Liver (tissue), 8 donors: ENCODE measurements at regions not wholly inside any gene's neighbourhood (a gene's known extent, or its start where the extent isn't known, plus 50 kb on each side); places are given as distances from the start of the nearest gene placed in this dataset.

Experiments used
- DNase-seq: peaks from one replicate; pipeline ENCODE4 v3.0.0-alpha.2; 2017; ENCODE audit warnings: low spot score
- H3K27ac ChIP-seq, 2 donors: one replicate each; pipeline ENCODE4 v1.7.0; 2013; ENCODE audit warnings: inconsistent platforms in 2 of 2, low read length in 2 of 2, control low read depth in 1 of 2, low read depth in 1 of 2, mild to moderate bottlenecking in 1 of 2
- H3K27me3 ChIP-seq, 4 donors: one replicate each; pipeline versions ENCODE4 v1.6.1 to v1.7.0; 2013; ENCODE audit warnings: low read length in 3 of 4, inconsistent platforms in 1 of 4, mild to moderate bottlenecking in 1 of 4, moderate library complexity in 1 of 4; ENCODE audit not compliant: control insufficient read depth in 4 of 4, insufficient read depth in 4 of 4
- H3K36me3 ChIP-seq, 4 donors: one replicate each; pipeline versions ENCODE4 v1.6.1 to v1.7.0; 2013; ENCODE audit warnings: low read length in 3 of 4, mild to moderate bottlenecking in 3 of 4, low read depth in 1 of 4, moderate library complexity in 1 of 4; ENCODE audit not compliant: control insufficient read depth in 4 of 4, insufficient read depth in 3 of 4
- H3K4me1 ChIP-seq, 4 donors: one replicate each; pipeline versions ENCODE4 v1.6.1 to v1.7.0; 2013; ENCODE audit warnings: low read length in 3 of 4, mild to moderate bottlenecking in 3 of 4, moderate library complexity in 1 of 4; ENCODE audit not compliant: control insufficient read depth in 4 of 4, insufficient read depth in 4 of 4
- H3K4me3 ChIP-seq, 3 donors: one replicate each; pipeline versions ENCODE4 v1.6.1 to v1.7.0; 2013; ENCODE audit warnings: low read length in 3 of 3, control low read depth in 1 of 3, low read depth in 1 of 3, mild to moderate bottlenecking in 1 of 3
- H3K9ac ChIP-seq, 2 donors: one replicate each; pipeline ENCODE4 v1.7.0; 2013; ENCODE audit warnings: low read length in 2 of 2, mild to moderate bottlenecking in 2 of 2, moderate library complexity in 2 of 2, control low read depth in 1 of 2, low read depth in 1 of 2
- H3K9me3 ChIP-seq, 4 donors: one replicate each; pipeline versions ENCODE4 v1.6.1 to v1.7.0; 2013; ENCODE audit warnings: low read length in 3 of 4; ENCODE audit not compliant: control insufficient read depth in 4 of 4
- EGR1 ChIP-seq, 2 donors: IDR thresholded peaks; 2 replicates each; pipeline ENCODE4 v1.6.1; 2016 to 2018; ENCODE audit warnings: antibody characterized with exemption in 2 of 2, low read depth in 2 of 2
- FOXA1 ChIP-seq: IDR thresholded peaks from 2 replicates; pipeline ENCODE4 v1.6.1; 2016; ENCODE audit warnings: antibody characterized with exemption
- FOXA2 ChIP-seq: IDR thresholded peaks from 2 replicates; pipeline ENCODE4 v1.6.1; 2016; ENCODE audit warnings: antibody characterized with exemption
- GABPA ChIP-seq, 2 donors: IDR thresholded peaks in 1 of 2; conservative IDR thresholded peaks in 1 of 2; 2 replicates each; pipeline ENCODE4 v1.6.1; 2016; ENCODE audit warnings: antibody characterized with exemption in 2 of 2, mild to moderate bottlenecking in 1 of 2, moderate library complexity in 1 of 2
- HNF4A ChIP-seq, 2 donors: conservative IDR thresholded peaks; 2 replicates each; pipeline ENCODE4 v1.6.1; 2016; ENCODE audit warnings: antibody characterized with exemption in 2 of 2, mild to moderate bottlenecking in 2 of 2
- HNF4G ChIP-seq: IDR thresholded peaks from 2 replicates; pipeline ENCODE4 v1.6.1; 2016; ENCODE audit warnings: antibody characterized with exemption
- JUND ChIP-seq, 2 donors: IDR thresholded peaks; 2 replicates each; pipeline ENCODE4 v1.6.1; 2016; ENCODE audit warnings: antibody characterized with exemption in 2 of 2
- NR2F2 ChIP-seq: IDR thresholded peaks from 2 replicates; pipeline ENCODE4 v1.6.1; 2016; ENCODE audit warnings: antibody characterized with exemption
- RAD21 ChIP-seq, 2 donors: IDR thresholded peaks; 2 replicates each; pipeline ENCODE4 v1.6.1; 2016; ENCODE audit warnings: antibody characterized with exemption in 2 of 2, mild to moderate bottlenecking in 2 of 2
- RXRA ChIP-seq, 2 donors: IDR thresholded peaks; 2 replicates each; pipeline ENCODE4 v1.6.1; 2017 to 2018; ENCODE audit warnings: antibody characterized with exemption in 2 of 2, mild to moderate bottlenecking in 1 of 2
- SP1 ChIP-seq: IDR thresholded peaks from 2 replicates; pipeline ENCODE4 v1.6.1; 2018; ENCODE audit warnings: antibody characterized with exemption, mild to moderate bottlenecking
- TAF1 ChIP-seq: conservative IDR thresholded peaks from 2 replicates; pipeline ENCODE4 v1.6.1; 2016; ENCODE audit warnings: antibody characterized with exemption, mild to moderate bottlenecking
- YY1 ChIP-seq: IDR thresholded peaks from 2 replicates; pipeline ENCODE4 v1.6.1; 2016; ENCODE audit warnings: antibody characterized with exemption, mild to moderate bottlenecking
- WGBS: extraction: QIAGEN DNeasy Blood & Tissue Kit; methylation state at CpG from one replicate; pipeline ENCODE4 v1.1.7; 2013; 5-methylcytosine and 5-hydroxymethylcytosine counted together
- TF ChIP-seq, protein P1 (sequence below): IDR thresholded peaks from 2 replicates; pipeline ENCODE4 v1.6.1; 2016; ENCODE audit warnings: antibody characterized with exemption, mild to moderate bottlenecking
- TF ChIP-seq, protein P2 (sequence below): IDR thresholded peaks from 2 replicates; pipeline ENCODE4 v1.6.1; 2016; ENCODE audit warnings: antibody characterized with exemption
- TF ChIP-seq, protein P3 (sequence below): IDR thresholded peaks from 2 replicates; pipeline ENCODE4 v1.6.1; 2016; ENCODE audit warnings: antibody characterized with exemption
- TF ChIP-seq, protein P4 (sequence below): fragments of 150-350 bp; IDR thresholded peaks from 2 replicates; pipeline ENCODE4 v1.5.1; 2017; ENCODE audit warnings: improper control_type of control experiment, low read depth, low read length; ENCODE audit not compliant: missing input control
- TF ChIP-seq, protein P5 (sequence below): IDR thresholded peaks from 2 replicates; pipeline ENCODE4 v1.6.1; 2016; ENCODE audit warnings: antibody characterized with exemption
- donor health status: healthy.
- donor health status: healthy.
- donor health status: healthy.
- donor health status: healthy.
- donor health status: healthy.

DNA sequence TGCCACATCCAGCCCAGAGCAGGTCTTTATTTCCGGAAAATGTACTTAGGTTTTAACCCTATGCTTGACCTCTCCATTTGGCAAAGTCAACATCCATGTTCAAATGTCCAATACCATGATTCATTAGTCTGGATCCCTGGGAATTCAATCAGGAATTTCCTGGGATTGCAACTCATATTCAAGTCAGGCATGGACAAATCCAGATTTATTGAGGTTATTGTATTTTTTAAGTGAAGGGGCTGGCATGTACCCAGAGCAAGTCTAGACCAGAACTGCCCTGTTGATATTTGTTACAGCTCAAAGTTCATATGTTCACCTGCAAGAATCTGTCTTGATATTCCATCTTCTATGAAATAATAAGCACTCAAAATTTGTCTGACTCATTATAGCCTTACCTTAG lies 521.1 kb downstream of the ADGRL2 start:
- peaks cover 0 to 2% (median 0%) of the 10 kb centered on the region in 4 donors for H3K4me1 ChIP-seq
- H3K36me3 ChIP-seq = no peaks in the 10 kb centered on the region
- TF ChIP-seq YY1 (no peak), HNF4G (no peak), SP1 (no peak), RAD21 (IDR thresholded peaks at IDR 0.05) (no peak), HNF4A (conservative IDR thresholded peaks at IDR 0.05) (no peak), FOXA2 (no peak), EGR1 (IDR thresholded peaks at IDR 0.05; ENCODE audit: low read depth in 2 of 2) (no peak)
- TF ChIP-seq, protein P1, sequence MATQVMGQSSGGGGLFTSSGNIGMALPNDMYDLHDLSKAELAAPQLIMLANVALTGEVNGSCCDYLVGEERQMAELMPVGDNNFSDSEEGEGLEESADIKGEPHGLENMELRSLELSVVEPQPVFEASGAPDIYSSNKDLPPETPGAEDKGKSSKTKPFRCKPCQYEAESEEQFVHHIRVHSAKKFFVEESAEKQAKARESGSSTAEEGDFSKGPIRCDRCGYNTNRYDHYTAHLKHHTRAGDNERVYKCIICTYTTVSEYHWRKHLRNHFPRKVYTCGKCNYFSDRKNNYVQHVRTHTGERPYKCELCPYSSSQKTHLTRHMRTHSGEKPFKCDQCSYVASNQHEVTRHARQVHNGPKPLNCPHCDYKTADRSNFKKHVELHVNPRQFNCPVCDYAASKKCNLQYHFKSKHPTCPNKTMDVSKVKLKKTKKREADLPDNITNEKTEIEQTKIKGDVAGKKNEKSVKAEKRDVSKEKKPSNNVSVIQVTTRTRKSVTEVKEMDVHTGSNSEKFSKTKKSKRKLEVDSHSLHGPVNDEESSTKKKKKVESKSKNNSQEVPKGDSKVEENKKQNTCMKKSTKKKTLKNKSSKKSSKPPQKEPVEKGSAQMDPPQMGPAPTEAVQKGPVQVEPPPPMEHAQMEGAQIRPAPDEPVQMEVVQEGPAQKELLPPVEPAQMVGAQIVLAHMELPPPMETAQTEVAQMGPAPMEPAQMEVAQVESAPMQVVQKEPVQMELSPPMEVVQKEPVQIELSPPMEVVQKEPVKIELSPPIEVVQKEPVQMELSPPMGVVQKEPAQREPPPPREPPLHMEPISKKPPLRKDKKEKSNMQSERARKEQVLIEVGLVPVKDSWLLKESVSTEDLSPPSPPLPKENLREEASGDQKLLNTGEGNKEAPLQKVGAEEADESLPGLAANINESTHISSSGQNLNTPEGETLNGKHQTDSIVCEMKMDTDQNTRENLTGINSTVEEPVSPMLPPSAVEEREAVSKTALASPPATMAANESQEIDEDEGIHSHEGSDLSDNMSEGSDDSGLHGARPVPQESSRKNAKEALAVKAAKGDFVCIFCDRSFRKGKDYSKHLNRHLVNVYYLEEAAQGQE = no peak
- TF ChIP-seq, protein P2, sequence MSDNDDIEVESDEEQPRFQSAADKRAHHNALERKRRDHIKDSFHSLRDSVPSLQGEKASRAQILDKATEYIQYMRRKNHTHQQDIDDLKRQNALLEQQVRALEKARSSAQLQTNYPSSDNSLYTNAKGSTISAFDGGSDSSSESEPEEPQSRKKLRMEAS = no peak
- TF ChIP-seq, protein P3, sequence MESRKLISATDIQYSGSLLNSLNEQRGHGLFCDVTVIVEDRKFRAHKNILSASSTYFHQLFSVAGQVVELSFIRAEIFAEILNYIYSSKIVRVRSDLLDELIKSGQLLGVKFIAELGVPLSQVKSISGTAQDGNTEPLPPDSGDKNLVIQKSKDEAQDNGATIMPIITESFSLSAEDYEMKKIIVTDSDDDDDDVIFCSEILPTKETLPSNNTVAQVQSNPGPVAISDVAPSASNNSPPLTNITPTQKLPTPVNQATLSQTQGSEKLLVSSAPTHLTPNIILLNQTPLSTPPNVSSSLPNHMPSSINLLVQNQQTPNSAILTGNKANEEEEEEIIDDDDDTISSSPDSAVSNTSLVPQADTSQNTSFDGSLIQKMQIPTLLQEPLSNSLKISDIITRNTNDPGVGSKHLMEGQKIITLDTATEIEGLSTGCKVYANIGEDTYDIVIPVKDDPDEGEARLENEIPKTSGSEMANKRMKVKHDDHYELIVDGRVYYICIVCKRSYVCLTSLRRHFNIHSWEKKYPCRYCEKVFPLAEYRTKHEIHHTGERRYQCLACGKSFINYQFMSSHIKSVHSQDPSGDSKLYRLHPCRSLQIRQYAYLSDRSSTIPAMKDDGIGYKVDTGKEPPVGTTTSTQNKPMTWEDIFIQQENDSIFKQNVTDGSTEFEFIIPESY = no peak
- no peak overlapping the region for H3K27ac ChIP-seq
- H3K27me3 ChIP-seq = no peaks in the 10 kb centered on the region
- 85% methylated on average over 1 of the region's 1 CpG for WGBS
- no peak for DNase-seq
- H3K4me3 ChIP-seq = no peak overlapping the region
- H3K9me3 ChIP-seq = no peaks in the 10 kb centered on the region
- H3K9ac ChIP-seq = no peak overlapping the region

DNA sequence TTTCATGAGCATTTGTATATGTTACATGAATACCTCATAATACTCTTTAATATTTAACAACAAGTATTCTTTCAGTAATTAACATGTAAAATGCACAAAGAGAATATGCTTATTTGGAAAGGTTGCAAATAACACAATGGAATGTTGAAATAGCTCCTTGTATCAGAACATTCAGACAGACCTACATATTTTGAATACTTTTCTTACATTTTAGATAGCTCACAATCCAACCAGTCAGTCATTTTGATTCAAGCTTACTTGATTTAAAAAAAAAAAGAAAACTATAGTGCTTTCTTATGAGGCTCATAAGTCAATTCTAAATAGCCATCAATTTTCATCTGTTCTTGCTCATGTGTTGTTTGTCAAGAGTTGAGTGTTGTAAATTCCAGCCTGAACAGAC lies 518.8 kb downstream of the ADGRL2 start:
- Histone ChIP-seq H3K36me3 (no peaks in the 10 kb centered on the region), H3K27ac (no peak overlapping the region), H3K9ac (no peak overlapping the region), H3K4me3 (no peak overlapping the region), H3K9me3 (no peaks in the 10 kb centered on the region), H3K4me1 (peaks cover 0 to 2% (median 0%) of the 10 kb centered on the region in 4 donors), H3K27me3 (no peaks in the 10 kb centered on the region)
- no peak for DNase-seq
- TF ChIP-seq RXRA (IDR thresholded peaks at IDR 0.05) = no peak
- no peak for TF ChIP-seq FOXA1
- TF ChIP-seq, protein P3 = no peak
- TF ChIP-seq EGR1 (IDR thresholded peaks at IDR 0.05; ENCODE audit: low read depth in 2 of 2) = no peak
- TF ChIP-seq JUND (IDR thresholded peaks at IDR 0.05) = no peak
- no peak for TF ChIP-seq FOXA2
- TF ChIP-seq, protein P1 = no peak
- TF ChIP-seq, protein P4, sequence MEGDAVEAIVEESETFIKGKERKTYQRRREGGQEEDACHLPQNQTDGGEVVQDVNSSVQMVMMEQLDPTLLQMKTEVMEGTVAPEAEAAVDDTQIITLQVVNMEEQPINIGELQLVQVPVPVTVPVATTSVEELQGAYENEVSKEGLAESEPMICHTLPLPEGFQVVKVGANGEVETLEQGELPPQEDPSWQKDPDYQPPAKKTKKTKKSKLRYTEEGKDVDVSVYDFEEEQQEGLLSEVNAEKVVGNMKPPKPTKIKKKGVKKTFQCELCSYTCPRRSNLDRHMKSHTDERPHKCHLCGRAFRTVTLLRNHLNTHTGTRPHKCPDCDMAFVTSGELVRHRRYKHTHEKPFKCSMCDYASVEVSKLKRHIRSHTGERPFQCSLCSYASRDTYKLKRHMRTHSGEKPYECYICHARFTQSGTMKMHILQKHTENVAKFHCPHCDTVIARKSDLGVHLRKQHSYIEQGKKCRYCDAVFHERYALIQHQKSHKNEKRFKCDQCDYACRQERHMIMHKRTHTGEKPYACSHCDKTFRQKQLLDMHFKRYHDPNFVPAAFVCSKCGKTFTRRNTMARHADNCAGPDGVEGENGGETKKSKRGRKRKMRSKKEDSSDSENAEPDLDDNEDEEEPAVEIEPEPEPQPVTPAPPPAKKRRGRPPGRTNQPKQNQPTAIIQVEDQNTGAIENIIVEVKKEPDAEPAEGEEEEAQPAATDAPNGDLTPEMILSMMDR = no peak
- TF ChIP-seq HNF4G = no peak
- TF ChIP-seq NR2F2 = no peak
- TF ChIP-seq, protein P2 = no peak
- TF ChIP-seq SP1 = no peak
- TF ChIP-seq YY1 = no peak
- no peak for TF ChIP-seq GABPA (IDR thresholded peaks at IDR 0.05 in 1 of 2, conservative IDR thresholded peaks at IDR 0.05 in 1 of 2)
- no peak for TF ChIP-seq TAF1
- TF ChIP-seq HNF4A (conservative IDR thresholded peaks at IDR 0.05) = no peak
- TF ChIP-seq, protein P5, sequence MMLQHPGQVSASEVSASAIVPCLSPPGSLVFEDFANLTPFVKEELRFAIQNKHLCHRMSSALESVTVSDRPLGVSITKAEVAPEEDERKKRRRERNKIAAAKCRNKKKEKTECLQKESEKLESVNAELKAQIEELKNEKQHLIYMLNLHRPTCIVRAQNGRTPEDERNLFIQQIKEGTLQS = no peak
- TF ChIP-seq RAD21 (IDR thresholded peaks at IDR 0.05) = no peak
